Osteoblast (primary cell): ENCODE measurements at regions not wholly inside any gene's neighbourhood (a gene's known extent, or its start where the extent isn't known, plus 50 kb on each side); places are given as distances from the start of the nearest gene placed in this dataset.

Experiments used
- DNase-seq: peaks from one replicate; pipeline ENCODE4 v3.0.0; 2011; ENCODE audit warnings: low spot score, mixed read lengths; ENCODE audit not compliant: insufficient read length; ENCODE audit errors: missing footprints
- H2AFZ ChIP-seq: 2 replicates; pipeline ENCODE4 v1.6.0; 2011; ENCODE audit warnings: mild to moderate bottlenecking, low read length
- H3K27ac ChIP-seq: 2 replicates; pipeline ENCODE4 v1.5.1; 2011; ENCODE audit warnings: mild to moderate bottlenecking, low read depth, low read length, moderate library complexity
- H3K27me3 ChIP-seq: 2 replicates; pipeline ENCODE4 v1.6.0; 2012; ENCODE audit warnings: mild to moderate bottlenecking, control low read depth, inconsistent platforms, low read length, moderate library complexity; ENCODE audit not compliant: insufficient read depth
- H3K36me3 ChIP-seq: 2 replicates; pipeline ENCODE4 v1.5.1; 2011; ENCODE audit warnings: mild to moderate bottlenecking, low read length, control low read depth, moderate library complexity; ENCODE audit not compliant: insufficient read depth
- H3K4me1 ChIP-seq: 2 replicates; pipeline ENCODE4 v1.5.1; 2011; ENCODE audit warnings: mild to moderate bottlenecking, low read length, control low read depth, moderate library complexity; ENCODE audit not compliant: insufficient read depth
- H3K4me2 ChIP-seq: 2 replicates; pipeline ENCODE4 v1.6.0; 2011; ENCODE audit warnings: mild to moderate bottlenecking, low read length; ENCODE audit not compliant: insufficient read depth
- H3K4me3 ChIP-seq: fragments of 200-600 bp; sonication (generic); 3 replicates; pipeline ENCODE4 v1.5.1; 2012; ENCODE audit warnings: mild to moderate bottlenecking, low read length, inconsistent platforms; ENCODE audit not compliant: insufficient read depth
- H3K79me2 ChIP-seq: 2 replicates; pipeline ENCODE4 v1.6.0; 2012; ENCODE audit warnings: mild to moderate bottlenecking, low read length, control low read depth, inconsistent platforms; ENCODE audit not compliant: insufficient read depth
- H3K9me3 ChIP-seq: 2 replicates; pipeline ENCODE4 v1.5.1; 2011; ENCODE audit warnings: low read depth, low read length, control low read depth
- H4K20me1 ChIP-seq: 2 replicates; pipeline ENCODE4 v1.6.0; 2012; ENCODE audit warnings: mild to moderate bottlenecking, low read length, control low read depth; ENCODE audit not compliant: insufficient read depth
- CTCF ChIP-seq: IDR thresholded peaks from 2 replicates; pipeline ENCODE4 v1.5.1; 2011; ENCODE audit warnings: mild to moderate bottlenecking, low read depth, low read length, moderate library complexity; ENCODE audit errors: extremely low read depth

DNA sequence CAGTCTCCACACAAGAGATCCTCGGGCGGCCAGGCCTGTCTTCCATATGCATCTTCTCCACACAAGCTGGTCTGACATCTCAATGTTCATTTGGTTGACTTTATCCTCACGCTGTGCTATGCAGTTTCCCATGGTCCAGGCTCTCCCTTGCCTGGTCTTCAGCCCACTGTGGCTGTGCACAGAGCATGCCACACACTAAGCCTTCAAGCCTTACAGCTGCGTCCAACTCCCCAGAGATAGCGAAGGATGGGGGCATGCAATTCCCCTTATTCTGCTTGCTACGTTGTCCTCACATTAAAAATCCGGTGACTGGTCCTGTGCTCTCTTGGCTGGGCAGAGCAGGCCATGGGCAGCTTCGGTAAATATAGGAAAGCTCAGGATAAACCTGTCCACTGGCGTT is 188.7 kb upstream of the TCERG1L start:
- Histone ChIP-seq H3K27me3 (no peaks in the 10 kb centered on the region), H3K4me3 (no peak overlapping the region), H3K4me1 (no peaks in the 10 kb centered on the region), H3K27ac (no peak overlapping the region), H3K79me2 (no peaks in the 10 kb centered on the region), H3K9me3 (no peaks in the 10 kb centered on the region), H3K36me3 (no peaks in the 10 kb centered on the region), H2AFZ (no peak overlapping the region), H4K20me1 (no peaks in the 10 kb centered on the region), H3K4me2 (no peak overlapping the region)
- DNase-seq, result no peak
- no peak for TF ChIP-seq CTCF

GRCh38 chr10:131500892-131501291 is 189.4 kb upstream of the TCERG1L start:
- Histone ChIP-seq H3K4me3 (no peak overlapping the region), H2AFZ (no peak overlapping the region)

GRCh38 chr10:131503992-131504391 is 192.5 kb upstream of the TCERG1L start:
- no peak for TF ChIP-seq CTCF
- Histone ChIP-seq H2AFZ (no peak overlapping the region), H3K4me3 (no peak overlapping the region), H3K4me2 (no peak overlapping the region), H4K20me1 (no peaks in the 10 kb centered on the region), H3K27me3 (no peaks in the 10 kb centered on the region), H3K9me3 (no peaks in the 10 kb centered on the region), H3K4me1 (no peaks in the 10 kb centered on the region), H3K79me2 (no peaks in the 10 kb centered on the region), H3K27ac (no peak overlapping the region), H3K36me3 (no peaks in the 10 kb centered on the region)
- DNase-seq, result no peak

More at GRCh38 chr10:131500892-131501291, 189.4 kb upstream of the TCERG1L start:
- H4K20me1 ChIP-seq, result no peaks in the 10 kb centered on the region
- no peak for TF ChIP-seq CTCF
- no peak for DNase-seq
- no peaks in the 10 kb centered on the region for H3K4me1 ChIP-seq
- no peaks in the 10 kb centered on the region for H3K27me3 ChIP-seq
- no peak overlapping the region for H3K4me2 ChIP-seq
- no peaks in the 10 kb centered on the region for H3K9me3 ChIP-seq
- no peak overlapping the region for H3K27ac ChIP-seq
- no peaks in the 10 kb centered on the region for H3K79me2 ChIP-seq
- H3K36me3 ChIP-seq, result no peaks in the 10 kb centered on the region

- H2AFZ ChIP-seq, result no peak overlapping the region
- no peaks in the 10 kb centered on the region for H4K20me1 ChIP-seq
- H3K9me3 ChIP-seq, result peaks cover 3% of the 10 kb centered on the region
These were observed 199.9 kb upstream of the TCERG1L start for GRCh38 chr10:131511391-131511790.

More at GRCh38 chr10:131511391-131511790, 199.9 kb upstream of the TCERG1L start:
- no peak for TF ChIP-seq CTCF
- no peaks in the 10 kb centered on the region for H3K36me3 ChIP-seq
- no peak overlapping the region for H3K27ac ChIP-seq
- no peak overlapping the region for H3K4me2 ChIP-seq
- no peaks in the 10 kb centered on the region for H3K4me1 ChIP-seq
- H3K27me3 ChIP-seq, result no peaks in the 10 kb centered on the region
- no peak for DNase-seq
- no peak overlapping the region for H3K4me3 ChIP-seq
- no peaks in the 10 kb centered on the region for H3K79me2 ChIP-seq
